Amniotic stem cell (primary cell): ENCODE measurements at regions not wholly inside any gene's neighbourhood (a gene's known extent, or its start where the extent isn't known, plus 50 kb on each side); places are given as distances from the start of the nearest gene placed in this dataset.
"Not testable (repeated sequence)": the region's sequence is repeated elsewhere in the genome, so short reads cannot be mapped to it uniquely, and the experiment has no call there.

ENCODE experiments used
- DNase-seq: peaks from one replicate; lab custom pipeline; 2025; lab: John Stamatoyannopoulos, UW

GRCh38 chr3:29140666-29141065, 140.2 kb upstream of the RBMS3 start:
- no peak for DNase-seq

- no peak for DNase-seq
Measured at GRCh38 chr3:29141197-29141917, 139.5 kb upstream of the RBMS3 start.

- DNase-seq = no peak
Measured at GRCh38 chr3:29141918-29142275, 139.0 kb upstream of the RBMS3 start.

GRCh38 chr3:29143151-29143550, 137.7 kb upstream of the RBMS3 start:
- DNase-seq = no peak

GRCh38 chr3:29144361-29144760, 136.5 kb upstream of the RBMS3 start:
- no peak for DNase-seq

- DNase-seq = no peak
Measured at GRCh38 chr3:29144807-29145206, 136.1 kb upstream of the RBMS3 start.

GRCh38 chr3:29145360-29145759, 135.5 kb upstream of the RBMS3 start:
- DNase-seq = no peak

- DNase-seq = no peak
Measured at GRCh38 chr3:29152379-29152778, 128.5 kb upstream of the RBMS3 start.

GRCh38 chr3:29153811-29154210, 127.1 kb upstream of the RBMS3 start:
- DNase-seq = no peak

GRCh38 chr3:29156086-29156715, 124.7 kb upstream of the RBMS3 start:
- no peak for DNase-seq

GRCh38 chr3:29164825-29165224, 116.0 kb upstream of the RBMS3 start:
- DNase-seq = no peak

GRCh38 chr3:29167180-29167579, 113.7 kb upstream of the RBMS3 start:
- DNase-seq = no peak

- DNase-seq = no peak
Measured at GRCh38 chr3:29168081-29168480, 112.8 kb upstream of the RBMS3 start.

- no peak for DNase-seq
Measured at GRCh38 chr3:29168696-29169095, 112.2 kb upstream of the RBMS3 start.

- no peak for DNase-seq
Measured at GRCh38 chr3:29169451-29169850, 111.4 kb upstream of the RBMS3 start.

- no peak for DNase-seq
Measured at GRCh38 chr3:29171043-29171990, 109.6 kb upstream of the RBMS3 start.

GRCh38 chr3:29176501-29176900, 104.4 kb upstream of the RBMS3 start:
- DNase-seq = no peak

GRCh38 chr3:29178809-29179793, 101.8 kb upstream of the RBMS3 start:
- DNase-seq = no peak

GRCh38 chr3:29181149-29181780, 99.6 kb upstream of the RBMS3 start:
- no peak for DNase-seq

GRCh38 chr3:29181872-29182271, 99.0 kb upstream of the RBMS3 start:
- no peak for DNase-seq

GRCh38 chr3:29182828-29183227, 98.0 kb upstream of the RBMS3 start:
- DNase-seq = not testable (repeated sequence)
